Fibroblast of the aortic adventitia (primary cell): ENCODE measurements at regions not wholly inside any gene's neighbourhood (a gene's known extent, or its start where the extent isn't known, plus 50 kb on each side); places are given as distances from the start of the nearest gene placed in this dataset.

Experiments used
- DNase-seq: peaks from one replicate; pipeline ENCODE4 v3.0.0-alpha.2; 2010; ENCODE audit warnings: low read depth
- H3K4me3 ChIP-seq: 2 replicates; pipeline ENCODE4 v1.5.1; 2011; ENCODE audit warnings: low read depth, mild to moderate bottlenecking, control low read depth, low read length, moderate library complexity
- CTCF ChIP-seq: IDR thresholded peaks from 2 replicates; pipeline ENCODE4 v1.5.1; 2011; ENCODE audit warnings: mild to moderate bottlenecking, low read length, control low read depth, inconsistent platforms; ENCODE audit not compliant: insufficient read depth

- H3K4me3 ChIP-seq, result no peak overlapping the region
- TF ChIP-seq CTCF, result no peak
- no peak for DNase-seq
Measured at GRCh38 chr5:158537366-158537765, 562.4 kb downstream of the EBF1 start.

- no peak for DNase-seq
- no peak for TF ChIP-seq CTCF
- H3K4me3 ChIP-seq, result no peak overlapping the region
Measured at GRCh38 chr5:158534203-158534602, 565.5 kb downstream of the EBF1 start.

- no peak for DNase-seq
- no peak overlapping the region for H3K4me3 ChIP-seq
- TF ChIP-seq CTCF, result no peak
Measured at GRCh38 chr5:158532739-158533138, 567.0 kb downstream of the EBF1 start.

- no peak for DNase-seq
- no peak overlapping the region for H3K4me3 ChIP-seq
- TF ChIP-seq CTCF, result no peak
Measured at GRCh38 chr5:158531860-158532259, 567.9 kb downstream of the EBF1 start.

GRCh38 chr5:158530115-158530514 lies 569.6 kb downstream of the EBF1 start:
- DNase-seq, result peak; percentile 21
- no peak overlapping the region for H3K4me3 ChIP-seq
- TF ChIP-seq CTCF, result no peak

- TF ChIP-seq CTCF, result no peak
- no peak overlapping the region for H3K4me3 ChIP-seq
- DNase-seq, result no peak
Measured at GRCh38 chr5:158529454-158529853, 570.3 kb downstream of the EBF1 start.

- H3K4me3 ChIP-seq, result no peak overlapping the region
- no peak for DNase-seq
- no peak for TF ChIP-seq CTCF
Measured at GRCh38 chr5:158525663-158526062, 574.1 kb downstream of the EBF1 start.
